ENCODE measurements at regions not wholly inside any gene's neighbourhood (a gene's known extent, or its start where the extent isn't known, plus 50 kb on each side); places are given as distances from the start of the nearest gene placed in this dataset.

- TF ChIP-seq CTCF (IDR thresholded peaks at IDR 0.05; ENCODE audit: extremely low read depth in 1 of 2, insufficient read depth in 1 of 2, low read depth in 1 of 2, low read length in 2 of 2) (no peak), POLR2A (IDR thresholded peaks at IDR 0.05; ENCODE audit: low read depth, low read length) (no peak), POLR2AphosphoS5 (IDR thresholded peaks at IDR 0.05; ENCODE audit: insufficient read depth, low read depth, low read length) (no peak), MAX (IDR thresholded peaks at IDR 0.05; ENCODE audit: insufficient read depth, insufficient read length) (no peak), EZH2 (IDR thresholded peaks at IDR 0.05; ENCODE audit: borderline replicate concordance, low read depth, low read length, severe bottlenecking) (no peak), MYC (IDR thresholded peaks at IDR 0.05; ENCODE audit: low read depth, low read length) (no peak), GATA2 (IDR thresholded peaks at IDR 0.05; ENCODE audit: insufficient read depth, insufficient read length, low read depth, low read length) (no peak), FOS (IDR thresholded peaks at IDR 0.05; ENCODE audit: borderline replicate concordance, insufficient read depth, low read length) (no peak)
These were observed 54.7 kb upstream of the RND3 start for GRCh38 chr2:150542172-150542571.

Data from endothelial cell of umbilical vein (primary cell).